AG09319 (cell line): ENCODE measurements at regions not wholly inside any gene's neighbourhood (a gene's known extent, or its start where the extent isn't known, plus 50 kb on each side); places are given as distances from the start of the nearest gene placed in this dataset.

ENCODE experiments used
- DNase-seq: peaks from one replicate; pipeline ENCODE4 v3.0.0-alpha.2; 2010; ENCODE audit warnings: low read depth; ENCODE audit errors: extremely low read depth
- CTCF ChIP-seq: IDR thresholded peaks from 2 replicates; pipeline ENCODE4 v1.5.1; 2011; ENCODE audit warnings: low read depth, mild to moderate bottlenecking, inconsistent platforms, low read length, moderate library complexity

DNA sequence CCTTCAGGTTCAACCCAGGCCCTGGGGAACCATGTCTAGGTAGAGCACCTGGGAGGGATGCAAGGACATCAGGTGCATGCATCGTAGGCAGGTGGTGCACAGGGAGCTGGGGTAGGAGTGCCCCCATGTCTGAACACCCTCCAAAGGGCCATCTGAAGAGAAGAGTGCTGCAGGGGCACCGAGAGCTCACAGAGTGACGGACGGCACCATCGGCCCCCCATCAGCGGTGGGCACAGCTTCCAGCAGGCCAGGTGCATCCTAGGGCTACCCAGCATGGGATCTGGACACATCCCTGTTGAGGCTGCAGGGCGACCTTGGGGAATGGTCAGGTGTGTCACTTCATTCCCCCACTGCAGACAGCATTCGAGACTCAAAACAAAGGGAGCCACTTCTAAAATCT lies 138.3 kb upstream of the CDH4 start:
- no peak for DNase-seq
- no peak for TF ChIP-seq CTCF

GRCh38 chr20:61114493-61115175 lies 137.4 kb upstream of the CDH4 start:
- TF ChIP-seq CTCF = no peak
- no peak for DNase-seq

GRCh38 chr20:61115364-61116065 lies 136.5 kb upstream of the CDH4 start:
- no peak for DNase-seq
- TF ChIP-seq CTCF = no peak

DNA sequence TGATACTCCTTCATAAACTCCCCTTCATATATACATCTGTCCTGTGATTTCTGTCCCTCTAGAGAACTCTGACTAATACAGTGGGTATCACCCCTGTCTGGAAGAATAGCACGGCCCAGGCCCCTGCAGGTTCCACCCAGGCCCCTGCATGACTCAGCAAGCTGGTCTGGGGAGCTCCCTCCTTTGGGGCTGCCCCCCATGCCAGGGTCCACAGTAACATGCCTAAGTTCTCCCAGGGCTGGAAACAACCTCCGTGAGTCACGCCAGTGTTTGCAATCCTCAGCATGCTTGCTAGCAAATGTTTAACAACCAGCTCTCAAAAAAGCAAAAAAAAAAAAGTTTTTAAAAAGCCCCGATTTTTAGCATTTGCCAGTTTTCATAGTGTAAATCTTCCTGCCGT lies 134.3 kb upstream of the CDH4 start:
- TF ChIP-seq CTCF = no peak
- DNase-seq = no peak

DNA sequence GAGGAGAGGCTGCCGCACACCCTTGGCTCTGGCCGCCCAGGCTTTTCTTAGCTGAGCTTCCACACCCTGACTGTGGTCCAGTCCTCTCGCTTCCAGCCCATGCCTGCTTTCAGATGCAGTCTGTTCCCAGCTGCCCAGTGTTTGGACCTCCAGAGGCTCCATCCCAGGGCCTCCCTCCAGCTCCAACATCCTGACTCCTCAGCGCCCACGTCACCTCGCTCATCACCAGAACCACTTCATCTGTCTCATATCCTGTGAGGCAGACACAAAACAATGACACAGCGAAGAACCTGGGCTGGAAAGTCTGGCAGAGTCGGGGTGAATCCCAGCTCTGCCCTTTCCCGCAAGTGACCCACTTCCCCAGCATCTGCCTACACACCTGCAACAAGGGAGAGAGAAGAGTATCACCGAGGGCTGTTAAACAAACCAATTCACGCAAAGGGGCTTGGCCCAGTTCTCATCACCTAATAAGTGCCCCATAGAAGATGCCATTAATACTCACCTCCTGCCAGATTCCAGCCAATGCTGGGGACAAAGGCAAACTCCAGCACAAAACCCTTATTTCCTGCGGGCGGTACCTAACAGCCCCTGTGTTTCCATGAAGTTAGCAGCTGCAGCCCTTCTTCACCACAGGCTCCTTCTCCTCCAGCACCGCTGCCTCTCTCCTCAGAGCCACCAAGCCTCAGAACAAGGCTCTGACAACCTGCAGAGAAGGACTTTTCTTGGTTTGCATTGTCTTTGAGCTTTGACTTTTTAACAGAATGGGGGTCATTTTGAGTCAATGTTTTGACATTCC lies 133.4 kb upstream of the CDH4 start:
- no peak for TF ChIP-seq CTCF
- no peak for DNase-seq

- no peak for DNase-seq
- TF ChIP-seq CTCF = no peak
These were observed 132.8 kb upstream of the CDH4 start for GRCh38 chr20:61119273-61119672.
